Common myeloid progenitor, CD34-positive (primary cell): ENCODE measurements at regions not wholly inside any gene's neighbourhood (a gene's known extent, or its start where the extent isn't known, plus 50 kb on each side); places are given as distances from the start of the nearest gene placed in this dataset.
A peak's percentile ranks its signal among the peaks of the same experiment; 100 is the strongest.

Source experiments
- CTCF ChIA-PET: fragments of 350-600 bp; sonication (Branson Sonifier 250); formaldehyde crosslinking; loops from one replicate; lab custom pipeline; 2021; ENCODE audit warnings: antibody characterized with exemption; lab: Charles Lee
- POLR2A ChIA-PET: fragments of 350-600 bp; sonication (Branson Sonifier 250); formaldehyde crosslinking; loops from one replicate; lab custom pipeline; 2021; ENCODE audit warnings: antibody characterized with exemption; lab: Charles Lee
- DNase-seq, 3 donors: peaks; one replicate each; pipeline versions ENCODE4 v3.0.0 to v3.0.0-alpha.2; 2013
- H3K27ac ChIP-seq, 2 experiments: 1 replicate in 1 of 2; 2 replicates in 1 of 2; pipeline ENCODE4 v1.7.0; 2013; ENCODE audit warnings: inconsistent platforms in 2 of 2, low read length in 2 of 2, mild to moderate bottlenecking in 2 of 2, low read depth in 1 of 2, moderate library complexity in 1 of 2; ENCODE audit not compliant: severe bottlenecking in 2 of 2, insufficient read depth in 1 of 2, poor library complexity in 1 of 2
- H3K27me3 ChIP-seq, 5 experiments: replicated peaks in 2 of 5; 1 replicate in 3 of 5; 2 replicates in 2 of 5; pipeline versions ENCODE4 v1.6.1 to v1.7.0; 2013; ENCODE audit warnings: low read length in 4 of 5, mild to moderate bottlenecking in 2 of 5, moderate library complexity in 2 of 5, inconsistent platforms in 1 of 5; ENCODE audit not compliant: insufficient read depth in 5 of 5, control insufficient read depth in 4 of 5
- H3K36me3 ChIP-seq, 4 experiments: 1 replicate in 2 of 4; 2 replicates in 2 of 4; pipeline versions ENCODE4 v1.6.1 to v1.7.0; 2013; ENCODE audit warnings: low read length in 3 of 4, control low read depth in 1 of 4, mild to moderate bottlenecking in 1 of 4; ENCODE audit not compliant: control insufficient read depth in 4 of 4, insufficient read depth in 4 of 4
- H3K4me1 ChIP-seq, 4 experiments: 1 replicate in 3 of 4; 2 replicates in 1 of 4; pipeline versions ENCODE4 v1.6.1 to v1.7.1; 2013; ENCODE audit warnings: low read length in 3 of 4, mild to moderate bottlenecking in 3 of 4, control low read depth in 1 of 4, inconsistent platforms in 1 of 4, moderate library complexity in 1 of 4; ENCODE audit not compliant: control insufficient read depth in 4 of 4, insufficient read depth in 4 of 4; ENCODE audit errors: control extremely low read depth in 1 of 4
- H3K4me3 ChIP-seq, 7 experiments: 1 replicate in 4 of 7; 2 replicates in 3 of 7; pipeline versions ENCODE4 v1.5.1 to v1.7.0; 2013; ENCODE audit warnings: mild to moderate bottlenecking in 7 of 7, low read length in 6 of 7, moderate library complexity in 6 of 7, inconsistent platforms in 2 of 7, low read depth in 2 of 7, control low read depth in 1 of 7; ENCODE audit not compliant: insufficient read depth in 4 of 7, control insufficient read depth in 1 of 7; ENCODE audit errors: extremely low read depth in 1 of 7
- H3K9me3 ChIP-seq, 5 experiments: 1 replicate in 4 of 5; 2 replicates in 1 of 5; pipeline versions ENCODE4 v1.6.1 to v1.7.1; 2013; ENCODE audit warnings: low read length in 4 of 5, mild to moderate bottlenecking in 2 of 5, inconsistent platforms in 1 of 5, low read depth in 1 of 5, moderate library complexity in 1 of 5; ENCODE audit not compliant: control insufficient read depth in 4 of 5, insufficient read depth in 2 of 5; ENCODE audit errors: control extremely low read depth in 1 of 5
- WGBS: methylation state at CpG from one replicate; pipeline ENCODE4 v1.1.5; 2013; ENCODE audit not compliant: insufficient coverage; 5-methylcytosine and 5-hydroxymethylcytosine counted together

DNA sequence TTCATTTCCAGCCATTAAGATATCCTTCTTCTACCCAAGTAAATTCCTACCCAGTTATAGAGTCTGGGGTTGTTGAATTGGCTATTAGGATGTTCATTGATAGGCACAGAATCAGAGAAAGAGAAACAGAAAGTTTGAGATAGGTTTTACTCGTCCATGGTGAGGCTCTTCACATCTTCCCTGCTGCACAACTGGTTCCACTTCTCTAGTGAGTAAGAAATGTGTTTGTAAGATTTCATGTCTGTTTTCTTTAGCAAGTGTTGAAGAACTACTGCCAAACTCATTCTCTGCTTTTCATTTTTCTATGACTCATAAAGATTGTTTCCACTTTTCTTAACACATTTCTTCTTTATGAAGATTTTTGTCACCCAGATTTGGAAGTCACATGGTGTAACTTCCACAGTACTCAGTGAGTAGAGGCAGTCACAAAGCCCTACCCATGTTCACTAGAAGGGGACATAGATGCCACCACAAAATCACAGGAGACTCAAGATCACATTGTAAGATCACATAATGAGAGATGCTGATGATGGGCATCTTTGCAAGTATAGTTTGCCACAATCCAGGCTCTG, 152.3 kb downstream of the SNX7 start:
- CTCF ChIA-PET = interaction anchor here (1.3 kb wide), 1 partner anchor 19 kb away, joined by 4 read pairs; no protein-coding TSS in a partner anchor
- no peak overlapping the region for H3K4me3 ChIP-seq
- H3K4me1 ChIP-seq = no peaks in the 10 kb centered on the region

DNA sequence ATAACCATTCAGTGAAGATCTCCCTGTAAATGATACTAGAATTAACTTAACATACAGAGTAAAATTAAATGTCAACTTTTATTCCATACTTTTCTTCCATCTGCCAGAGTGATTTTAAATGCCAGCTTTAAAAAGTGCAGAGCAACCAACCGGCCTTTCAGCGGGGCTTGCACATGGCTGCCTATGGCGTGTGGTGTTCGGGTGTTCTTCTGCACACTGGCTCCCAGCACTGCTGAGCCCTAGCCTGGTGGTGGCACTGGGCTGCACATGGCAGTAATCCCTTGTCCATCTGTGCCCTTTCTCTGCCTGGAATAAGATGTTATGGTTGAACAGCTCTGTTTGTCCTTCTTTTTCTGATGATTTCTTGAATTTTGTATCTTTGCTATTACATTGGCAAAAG, 156.3 kb downstream of the SNX7 start:
- H3K36me3 ChIP-seq = no peaks in the 10 kb centered on the region
- DNase-seq = no peak
- ChIA-PET POLR2A (no interaction called here), CTCF (no interaction called here)
- H3K9me3 ChIP-seq = peaks cover 0 to 1% (median 0%) of the 10 kb centered on the region in 5 experiments
- no peaks in the 10 kb centered on the region for H3K27me3 ChIP-seq
- no peak overlapping the region for H3K27ac ChIP-seq
- no peak overlapping the region for H3K4me3 ChIP-seq
- WGBS = 100% methylated on average over 4 of the region's 4 CpGs
- no peaks in the 10 kb centered on the region for H3K4me1 ChIP-seq

More for the DNA sequence above, 152.3 kb downstream of the SNX7 start:
- H3K9me3 ChIP-seq = peaks cover 0 to 6% (median 2%) of the 10 kb centered on the region in 5 experiments
- no peak overlapping the region for H3K27ac ChIP-seq
- DNase-seq = no peak
- no peaks in the 10 kb centered on the region for H3K27me3 ChIP-seq
- WGBS = 83% methylated on average over 1 of the region's 1 CpG
- no peaks in the 10 kb centered on the region for H3K36me3 ChIP-seq
- POLR2A ChIA-PET = no interaction called here

- DNase-seq = no peak
- H3K4me1 ChIP-seq = no peaks in the 10 kb centered on the region
- CTCF ChIA-PET = no interaction called here
- POLR2A ChIA-PET = no interaction called here
- WGBS = no CpG with 5 or more reads among the region's 1 CpG
- peaks cover 0 to 1% (median 0%) of the 10 kb centered on the region in 5 experiments for H3K9me3 ChIP-seq
- H3K27me3 ChIP-seq = no peaks in the 10 kb centered on the region
- H3K36me3 ChIP-seq = no peaks in the 10 kb centered on the region
- no peak overlapping the region for H3K27ac ChIP-seq
- H3K4me3 ChIP-seq = no peak overlapping the region
These were observed 159.9 kb downstream of the SNX7 start for GRCh38 chr1:98821379-98821778.

- Histone ChIP-seq H3K27ac (no peak overlapping the region), H3K4me1 (no peaks in the 10 kb centered on the region), H3K4me3 (no peak overlapping the region), H3K36me3 (no peaks in the 10 kb centered on the region), H3K9me3 (peaks cover 0 to 3% (median 0%) of the 10 kb centered on the region in 5 experiments), H3K27me3 (no peaks in the 10 kb centered on the region)
- 47% methylated on average over 2 of the region's 3 CpGs for WGBS
- CTCF ChIA-PET = no interaction called here
- peak in 2 of 3 donors; percentile 13 to 32 for DNase-seq
- POLR2A ChIA-PET = no interaction called here
These were observed 163.2 kb downstream of the SNX7 start for GRCh38 chr1:98824736-98825135.

- POLR2A ChIA-PET = no interaction called here
These were observed 165.5 kb downstream of the SNX7 start for GRCh38 chr1:98827041-98827440.

DNA sequence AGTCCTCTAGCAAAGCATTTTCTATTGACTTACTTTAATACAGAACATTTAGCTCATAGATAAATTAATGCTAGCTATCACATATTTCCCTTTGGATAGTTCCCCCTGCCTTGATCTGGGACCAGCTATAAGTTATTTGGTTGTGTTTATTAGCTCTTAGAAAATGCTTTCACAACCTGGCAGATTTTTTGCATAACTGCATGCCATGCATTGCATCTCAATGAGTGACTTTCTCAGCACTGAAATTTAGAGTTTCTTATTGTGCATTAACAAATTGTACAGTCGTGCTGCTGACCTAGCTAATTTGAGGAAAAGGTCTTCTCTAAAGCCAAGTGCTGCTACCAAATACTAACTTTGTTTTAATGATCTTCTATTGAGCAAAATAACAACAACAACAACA, 164.8 kb downstream of the PLPPR5 start:
- WGBS = no CpG with 5 or more reads among the region's 1 CpG
- Histone ChIP-seq H3K27me3 (no peaks in the 10 kb centered on the region), H3K27ac (no peak overlapping the region), H3K4me1 (no peaks in the 10 kb centered on the region), H3K4me3 (no peak overlapping the region), H3K9me3 (no peaks in the 10 kb centered on the region), H3K36me3 (no peaks in the 10 kb centered on the region)
- DNase-seq = no peak
- CTCF ChIA-PET = interaction anchor here (1.1 kb wide), 1 partner anchor 14 kb away, joined by 3 read pairs; no protein-coding TSS in a partner anchor
- POLR2A ChIA-PET = no interaction called here

More at GRCh38 chr1:98827041-98827440, 165.5 kb downstream of the SNX7 start:
- H3K36me3 ChIP-seq = no peaks in the 10 kb centered on the region
- no peak overlapping the region for H3K27ac ChIP-seq
- peaks cover 0 to 2% (median 0%) of the 10 kb centered on the region in 5 experiments for H3K9me3 ChIP-seq
- no peak for DNase-seq
- no peaks in the 10 kb centered on the region for H3K4me1 ChIP-seq
- no peaks in the 10 kb centered on the region for H3K27me3 ChIP-seq
- CTCF ChIA-PET = no interaction called here
- H3K4me3 ChIP-seq = no peak overlapping the region
